Fibroblast of villous mesenchyme (primary cell): ENCODE measurements at regions not wholly inside any gene's neighbourhood (a gene's known extent, or its start where the extent isn't known, plus 50 kb on each side); places are given as distances from the start of the nearest gene placed in this dataset.

Source experiments
- DNase-seq: peaks from one replicate; pipeline ENCODE4 v3.0.0-alpha.2; 2010; ENCODE audit warnings: low read depth
- H3K4me3 ChIP-seq: 2 replicates; pipeline ENCODE4 v1.5.1; 2011; ENCODE audit warnings: low read depth, mild to moderate bottlenecking, low read length
- CTCF ChIP-seq: IDR thresholded peaks from 2 replicates; pipeline ENCODE4 v1.5.1; 2012; ENCODE audit warnings: low read depth, mild to moderate bottlenecking, low read length; ENCODE audit not compliant: insufficient read depth

- no peak for TF ChIP-seq CTCF
- DNase-seq = no peak
- no peak overlapping the region for H3K4me3 ChIP-seq
These were observed 54.9 kb upstream of the C5orf46 start for GRCh38 chr5:147961208-147961749.

- DNase-seq = no peak
- H3K4me3 ChIP-seq = no peak overlapping the region
- no peak for TF ChIP-seq CTCF
These were observed 51.6 kb upstream of the C5orf46 start for GRCh38 chr5:147957901-147958300.

- no peak overlapping the region for H3K4me3 ChIP-seq
- no peak for TF ChIP-seq CTCF
- no peak for DNase-seq
These were observed 50.5 kb upstream of the C5orf46 start for GRCh38 chr5:147956842-147957223.

- TF ChIP-seq CTCF = no peak
- DNase-seq = no peak
- no peak overlapping the region for H3K4me3 ChIP-seq
These were observed 49.9 kb upstream of the C5orf46 start for GRCh38 chr5:147956064-147956841.
